ENCODE measurements at regions not wholly inside any gene's neighbourhood (a gene's known extent, or its start where the extent isn't known, plus 50 kb on each side); places are given as distances from the start of the nearest gene placed in this dataset.

- TF ChIP-seq PRDM2 (tag by site-specific recombination; IDR thresholded peaks at IDR 0.05; ENCODE audit: borderline replicate concordance) (no peak), ELK4 (IDR thresholded peaks at IDR 0.05; ENCODE audit: borderline replicate concordance, low read depth, low read length) (no peak), ZNF366 (tag by site-specific recombination; conservative IDR thresholded peaks at IDR 0.05) (no peak), ZNF175 (tag by site-specific recombination; IDR thresholded peaks at IDR 0.05) (no peak), SALL2 (tag by site-specific recombination; IDR thresholded peaks at IDR 0.05; ENCODE audit: borderline replicate concordance) (no peak), SP2 (tag by site-specific recombination; IDR thresholded peaks at IDR 0.05) (no peak), YY1 (tag by site-specific recombination; IDR thresholded peaks at IDR 0.05) (no peak)
Measured at GRCh38 chr10:117651121-117651520, 108.6 kb downstream of the EMX2 start (continued).

GRCh38 chr10:117652228-117653169 is 110.0 kb downstream of the EMX2 start:
- H3K36me3 ChIP-seq (ENCODE audit: control insufficient read depth in 2 of 2, insufficient read depth in 1 of 2, low read length in 2 of 2) = no peaks in the 10 kb centered on the region
- no peak overlapping the region for H3K27ac ChIP-seq (ENCODE audit: extremely low read depth, low read depth, low read length)
- H3K4me1 ChIP-seq (ENCODE audit: control insufficient read depth, insufficient read depth, low read length) = no peaks in the 10 kb centered on the region
- POLR2A ChIA-PET = no interaction called here
- peaks cover 3% of the 10 kb centered on the region; the same call in 1 of the 2 replicates for H3K9me3 ChIP-seq (ENCODE audit: control insufficient read depth, insufficient read depth, low read depth, low read length)
- H3K4me3 ChIP-seq (ENCODE audit: low read depth, low read length) = no peak overlapping the region
- CTCF ChIA-PET = no interaction called here
- TF ChIP-seq ZBTB20 (tag by site-specific recombination; IDR thresholded peaks at IDR 0.05) (peak; percentile 32; the same call in 1 of the 2 replicates), ZNF473 (tag by site-specific recombination; IDR thresholded peaks at IDR 0.05) (no peak)

GRCh38 chr10:117653170-117653515 is 110.6 kb downstream of the EMX2 start:
- Histone ChIP-seq H3K4me1 (ENCODE audit: control insufficient read depth, insufficient read depth, low read length) (no peaks in the 10 kb centered on the region), H3K27ac (ENCODE audit: extremely low read depth, low read depth, low read length) (no peak overlapping the region), H3K4me3 (ENCODE audit: low read depth, low read length) (no peak overlapping the region), H3K36me3 (ENCODE audit: control insufficient read depth in 2 of 2, insufficient read depth in 1 of 2, low read length in 2 of 2) (no peaks in the 10 kb centered on the region), H3K9me3 (ENCODE audit: control insufficient read depth, insufficient read depth, low read depth, low read length) (peaks cover 3% of the 10 kb centered on the region; the same call in 1 of the 2 replicates)
- CTCF ChIA-PET = interaction anchor here (0.5 kb wide), 1 partner anchor 12 kb away, joined by 4 read pairs; no protein-coding TSS in a partner anchor
- POLR2A ChIA-PET = no interaction called here
- TF ChIP-seq ZNF660 (tag by site-specific recombination; IDR thresholded peaks at IDR 0.05) (peak; percentile 73), ZNF658 (tag by site-specific recombination; IDR thresholded peaks at IDR 0.05) (no peak), ZNF776 (tag by site-specific recombination; IDR thresholded peaks at IDR 0.05; ENCODE audit: borderline replicate concordance) (no peak), ZNF202 (tag by site-specific recombination; IDR thresholded peaks at IDR 0.05; ENCODE audit: borderline replicate concordance) (no peak), HOXA7 (CRISPR knock-in tag; IDR thresholded peaks at IDR 0.05; ENCODE audit: borderline replicate concordance) (no peak), KLF16 (tag by site-specific recombination; IDR thresholded peaks at IDR 0.05) (no peak), ZNF184 (tag by site-specific recombination; IDR thresholded peaks at IDR 0.05) (0 out of 2 replicates have a peak, but pooled peaks have one; percentile 40), ZNF335 (tag by site-specific recombination; conservative IDR thresholded peaks at IDR 0.05) (peak; percentile 75), ZNF26 (tag by site-specific recombination; IDR thresholded peaks at IDR 0.05) (no peak), ZNF768 (tag by site-specific recombination; IDR thresholded peaks at IDR 0.05) (no peak), ZNF175 (tag by site-specific recombination; IDR thresholded peaks at IDR 0.05) (no peak), ZNF433 (tag by site-specific recombination; IDR thresholded peaks at IDR 0.05; ENCODE audit: low read depth) (no peak), KLF8 (tag by site-specific recombination; IDR thresholded peaks at IDR 0.05) (no peak), ZNF549 (tag by site-specific recombination; IDR thresholded peaks at IDR 0.05) (no peak), ZNF560 (tag by site-specific recombination; IDR thresholded peaks at IDR 0.05; ENCODE audit: borderline replicate concordance) (no peak), ZNF629 (tag by site-specific recombination; IDR thresholded peaks at IDR 0.05) (0 out of 2 replicates have a peak, but pooled peaks have one; percentile 26), ZNF2 (tag by site-specific recombination; IDR thresholded peaks at IDR 0.05) (no peak)
